ENCODE measurements at regions not wholly inside any gene's neighbourhood (a gene's known extent, or its start where the extent isn't known, plus 50 kb on each side); places are given as distances from the start of the nearest gene placed in this dataset.

GRCh38 chr11:92558323-92558722 is 333.7 kb downstream of the FAT3 start:
- TF ChIP-seq CTCF (IDR thresholded peaks at IDR 0.05) (no peak), EP300 (IDR thresholded peaks at IDR 0.05) (no peak), POLR2A (IDR thresholded peaks at IDR 0.05) (no peak)
